ENCODE measurements at regions not wholly inside any gene's neighbourhood (a gene's known extent, or its start where the extent isn't known, plus 50 kb on each side); places are given as distances from the start of the nearest gene placed in this dataset.

GRCh38 chr20:55242853-55243252, 762.5 kb downstream of the CBLN4 start:
- DNase-seq = no peak

GRCh38 chr20:55239269-55239668, 763.9 kb downstream of the DOK5 start:
- no peak for DNase-seq

GRCh38 chr20:55232647-55233046, 757.3 kb downstream of the DOK5 start:
- DNase-seq = no peak

- DNase-seq = no peak
Observed at GRCh38 chr20:55229451-55229850, 754.1 kb downstream of the DOK5 start.

GRCh38 chr20:55216525-55217242, 741.3 kb downstream of the DOK5 start:
- DNase-seq = no peak

GRCh38 chr20:55213653-55214052, 738.3 kb downstream of the DOK5 start:
- no peak for DNase-seq

GRCh38 chr20:55211481-55211880, 736.1 kb downstream of the DOK5 start:
- no peak for DNase-seq

GRCh38 chr20:55205665-55206064, 730.3 kb downstream of the DOK5 start:
- no peak for DNase-seq

GRCh38 chr20:55200317-55200716, 724.9 kb downstream of the DOK5 start:
- no peak for DNase-seq

- no peak for DNase-seq
Observed at GRCh38 chr20:55194947-55195346, 719.6 kb downstream of the DOK5 start.

GRCh38 chr20:55186228-55186627, 710.8 kb downstream of the DOK5 start:
- no peak for DNase-seq

GRCh38 chr20:55175081-55175480, 699.7 kb downstream of the DOK5 start:
- DNase-seq = no peak

- no peak for DNase-seq
Observed at GRCh38 chr20:55174635-55175034, 699.2 kb downstream of the DOK5 start.

- DNase-seq = no peak
Observed at GRCh38 chr20:55174172-55174571, 698.8 kb downstream of the DOK5 start.

- no peak for DNase-seq
Observed at GRCh38 chr20:55173601-55174000, 698.2 kb downstream of the DOK5 start.

GRCh38 chr20:55172310-55173002, 697.1 kb downstream of the DOK5 start:
- no peak for DNase-seq

GRCh38 chr20:55166063-55166462, 690.7 kb downstream of the DOK5 start:
- no peak for DNase-seq

- DNase-seq = no peak
Observed at GRCh38 chr20:55160996-55161395, 685.6 kb downstream of the DOK5 start.

- no peak for DNase-seq
Observed at GRCh38 chr20:55160037-55160436, 684.6 kb downstream of the DOK5 start.

GRCh38 chr20:55159230-55159629, 683.8 kb downstream of the DOK5 start:
- DNase-seq = no peak

GRCh38 chr20:55158446-55158845, 683.1 kb downstream of the DOK5 start:
- no peak for DNase-seq

GRCh38 chr20:55155360-55155759, 680.0 kb downstream of the DOK5 start:
- DNase-seq = no peak

- no peak for DNase-seq
Observed at GRCh38 chr20:55153001-55153645, 677.7 kb downstream of the DOK5 start.

GRCh38 chr20:55151171-55151570, 675.8 kb downstream of the DOK5 start:
- DNase-seq = no peak

Measured in hindlimb muscle (tissue), 1 donor.